ENCODE measurements at regions not wholly inside any gene's neighbourhood (a gene's known extent, or its start where the extent isn't known, plus 50 kb on each side); places are given as distances from the start of the nearest gene placed in this dataset.

- no peak for DNase-seq (ENCODE audit: low spot score)
- ChIA-PET CTCF (ENCODE audit: unreplicated experiment) (no interaction called here), POLR2A (interaction anchor here (0.7 kb wide), 1 partner anchor 403 kb away, joined by 3 read pairs; no protein-coding TSS in a partner anchor)
- TF ChIP-seq EZH2phosphoT487 (IDR thresholded peaks at IDR 0.05; ENCODE audit: borderline replicate concordance, low read depth, low read length) (no peak), CTCF (conservative IDR thresholded peaks at IDR 0.05; ENCODE audit: low read length) (no peak)
- Histone ChIP-seq H3K79me2 (ENCODE audit: insufficient read depth, low read depth, low read length) (no peaks in the 10 kb centered on the region), H3K4me1 (ENCODE audit: insufficient read depth, low read length, poor library complexity, severe bottlenecking) (no peaks in the 10 kb centered on the region), H3K4me3 (ENCODE audit: low read depth, low read length, poor library complexity, severe bottlenecking) (no peak overlapping the region), H4K20me1 (ENCODE audit: insufficient read depth, low read length) (no peaks in the 10 kb centered on the region), H3K4me2 (ENCODE audit: low read length) (no peak overlapping the region), H2AFZ (ENCODE audit: low read length) (no peak overlapping the region), H3K9me3 (ENCODE audit: low read length) (no peaks in the 10 kb centered on the region), H3K9me2 (ENCODE audit: insufficient read depth, low read length) (no peaks in the 10 kb centered on the region), H3K36me3 (ENCODE audit: insufficient read depth, low read length) (no peaks in the 10 kb centered on the region), H3K27ac (ENCODE audit: low read depth, low read length, poor library complexity, severe bottlenecking) (no peak overlapping the region)
- BruUV-seq (replicated peaks) = no TSS peak
- intact Hi-C loops (cut with micrococcal nuclease; ENCODE audit: unreplicated experiment) = no loop called here
Observed at GRCh38 chr9:23394189-23394588, 431.9 kb downstream of the ELAVL2 start.

- CTCF ChIA-PET (ENCODE audit: unreplicated experiment) = no interaction called here
- H2AFZ ChIP-seq (ENCODE audit: low read length) = no peak overlapping the region
- POLR2A ChIA-PET = no interaction called here
- H3K27ac ChIP-seq (ENCODE audit: low read depth, low read length, poor library complexity, severe bottlenecking) = no peak overlapping the region
- DNase-seq (ENCODE audit: low spot score) = no peak
- H3K4me3 ChIP-seq (ENCODE audit: low read depth, low read length, poor library complexity, severe bottlenecking) = no peak overlapping the region
- no peaks in the 10 kb centered on the region for H3K4me1 ChIP-seq (ENCODE audit: insufficient read depth, low read length, poor library complexity, severe bottlenecking)
- intact Hi-C loops (cut with micrococcal nuclease; ENCODE audit: unreplicated experiment) = loop anchor here (10.0 kb wide), 1 partner anchor 964 kb away; the partner anchor contains the start of gene DMRTA1
- H3K9me2 ChIP-seq (ENCODE audit: insufficient read depth, low read length) = no peaks in the 10 kb centered on the region
- H3K9me3 ChIP-seq (ENCODE audit: low read length) = no peaks in the 10 kb centered on the region
- no peaks in the 10 kb centered on the region for H3K79me2 ChIP-seq (ENCODE audit: insufficient read depth, low read depth, low read length)
- no peaks in the 10 kb centered on the region for H3K36me3 ChIP-seq (ENCODE audit: insufficient read depth, low read length)
- BruUV-seq (replicated peaks) = no TSS peak
- TF ChIP-seq EZH2phosphoT487 (IDR thresholded peaks at IDR 0.05; ENCODE audit: borderline replicate concordance, low read depth, low read length) (no peak), CTCF (conservative IDR thresholded peaks at IDR 0.05; ENCODE audit: low read length) (no peak)
- no peak overlapping the region for H3K4me2 ChIP-seq (ENCODE audit: low read length)
- no peaks in the 10 kb centered on the region for H4K20me1 ChIP-seq (ENCODE audit: insufficient read depth, low read length)
Observed at GRCh38 chr9:23408874-23409273, 417.2 kb downstream of the ELAVL2 start.

GRCh38 chr9:23412046-23412445 is 414.0 kb downstream of the ELAVL2 start:
- Histone ChIP-seq H3K4me1 (ENCODE audit: insufficient read depth, low read length, poor library complexity, severe bottlenecking) (no peaks in the 10 kb centered on the region), H3K9me3 (ENCODE audit: low read length) (no peaks in the 10 kb centered on the region), H4K20me1 (ENCODE audit: insufficient read depth, low read length) (no peaks in the 10 kb centered on the region), H3K27ac (ENCODE audit: low read depth, low read length, poor library complexity, severe bottlenecking) (no peak overlapping the region), H3K4me2 (ENCODE audit: low read length) (no peak overlapping the region), H3K4me3 (ENCODE audit: low read depth, low read length, poor library complexity, severe bottlenecking) (no peak overlapping the region), H3K79me2 (ENCODE audit: insufficient read depth, low read depth, low read length) (no peaks in the 10 kb centered on the region), H2AFZ (ENCODE audit: low read length) (no peak overlapping the region), H3K36me3 (ENCODE audit: insufficient read depth, low read length) (no peaks in the 10 kb centered on the region), H3K9me2 (ENCODE audit: insufficient read depth, low read length) (no peaks in the 10 kb centered on the region)
- ChIA-PET CTCF (ENCODE audit: unreplicated experiment) (no interaction called here), POLR2A (no interaction called here)
- intact Hi-C loops (cut with micrococcal nuclease; ENCODE audit: unreplicated experiment) = no loop called here
- no TSS peak for BruUV-seq (replicated peaks)
- DNase-seq (ENCODE audit: low spot score) = no peak
- TF ChIP-seq CTCF (conservative IDR thresholded peaks at IDR 0.05; ENCODE audit: low read length) = no peak
- TF ChIP-seq EZH2phosphoT487 (IDR thresholded peaks at IDR 0.05; ENCODE audit: borderline replicate concordance, low read depth, low read length) = no peak

Measured in OCI-LY7 (cell line).